Activated T-cell treated with anti-CD3 and anti-CD28 coated beads for 4 hours (primary cell): ENCODE measurements at regions not wholly inside any gene's neighbourhood (a gene's known extent, or its start where the extent isn't known, plus 50 kb on each side); places are given as distances from the start of the nearest gene placed in this dataset.

ENCODE experiments used
- DNase-seq: peaks from one replicate; pipeline ENCODE4 v3.0.0-alpha.2; 2020

DNA sequence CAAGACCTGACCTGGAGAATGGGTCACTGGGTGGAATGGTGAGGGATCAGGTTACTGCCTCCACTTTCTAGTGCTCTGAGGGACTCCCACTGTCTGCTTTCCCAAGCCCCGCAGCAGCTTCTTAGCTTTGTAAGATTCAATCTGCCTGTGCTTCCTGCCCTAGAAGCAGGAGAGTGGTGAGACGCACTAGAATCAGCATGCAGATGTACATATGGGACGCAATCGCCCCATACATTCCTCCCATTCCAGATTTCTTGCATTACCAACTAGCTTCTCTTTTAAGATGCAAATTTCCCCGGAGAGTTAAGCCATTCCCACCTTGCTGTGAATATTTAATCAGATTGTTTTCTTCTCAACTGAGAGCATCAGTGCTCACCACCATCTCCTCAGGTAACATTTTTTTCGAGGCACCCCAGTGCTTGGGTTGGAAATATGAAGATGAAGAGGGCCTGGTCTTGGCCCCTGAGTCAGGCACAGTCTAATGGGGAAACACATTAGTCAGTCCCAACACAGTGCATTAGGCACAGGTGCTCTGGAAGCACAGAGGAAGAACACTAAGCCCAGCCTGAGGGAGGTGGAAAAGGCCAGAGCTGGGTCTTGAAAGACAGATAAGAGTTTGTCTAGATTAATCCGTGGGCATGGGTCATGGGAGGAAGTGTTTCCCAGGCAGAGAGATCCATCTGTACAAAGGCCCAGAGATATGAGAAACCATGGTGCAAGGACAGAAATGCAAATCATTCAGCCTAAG, 66.7 kb upstream of the PRPS1 start:
- no peak for DNase-seq

DNA sequence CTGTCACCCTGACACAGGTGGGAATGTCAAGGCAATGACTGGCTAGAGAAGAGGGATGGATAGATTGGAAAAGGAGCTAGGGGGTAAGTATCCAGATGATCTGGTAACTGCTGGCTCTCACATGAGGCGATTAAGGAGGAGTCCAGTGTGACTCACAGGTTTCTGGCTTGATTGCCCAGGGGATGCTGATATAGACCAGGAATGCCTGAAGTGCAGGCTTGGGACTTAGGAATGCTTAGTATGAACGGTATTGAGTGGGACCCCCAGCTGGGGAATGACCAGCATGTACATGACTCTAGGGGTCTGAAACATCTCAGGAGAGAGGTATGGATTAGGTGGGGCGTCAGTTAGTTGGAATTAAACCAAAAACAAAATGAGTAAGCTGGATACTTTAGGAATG, 65.8 kb upstream of the PRPS1 start:
- DNase-seq, result no peak

DNA sequence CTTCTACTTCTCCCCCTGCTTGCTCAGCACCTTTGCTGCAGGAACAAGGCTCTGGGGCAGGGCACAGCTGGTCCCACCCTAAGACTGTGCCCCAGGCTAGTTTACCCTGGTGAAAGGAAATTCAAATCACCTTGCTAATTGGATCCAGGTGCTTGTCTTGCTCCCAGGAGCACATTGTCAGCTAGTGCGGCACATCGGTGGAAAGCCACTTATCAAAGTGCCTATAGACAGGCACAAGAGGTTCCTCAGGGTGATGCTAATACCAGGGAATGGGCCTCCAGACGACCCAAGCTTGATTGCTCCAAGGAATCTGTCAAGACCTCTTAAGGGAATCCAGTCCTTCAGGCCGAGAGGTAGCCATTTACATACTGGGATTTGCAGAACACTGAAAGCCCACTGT, 64.5 kb upstream of the PRPS1 start:
- no peak for DNase-seq

DNA sequence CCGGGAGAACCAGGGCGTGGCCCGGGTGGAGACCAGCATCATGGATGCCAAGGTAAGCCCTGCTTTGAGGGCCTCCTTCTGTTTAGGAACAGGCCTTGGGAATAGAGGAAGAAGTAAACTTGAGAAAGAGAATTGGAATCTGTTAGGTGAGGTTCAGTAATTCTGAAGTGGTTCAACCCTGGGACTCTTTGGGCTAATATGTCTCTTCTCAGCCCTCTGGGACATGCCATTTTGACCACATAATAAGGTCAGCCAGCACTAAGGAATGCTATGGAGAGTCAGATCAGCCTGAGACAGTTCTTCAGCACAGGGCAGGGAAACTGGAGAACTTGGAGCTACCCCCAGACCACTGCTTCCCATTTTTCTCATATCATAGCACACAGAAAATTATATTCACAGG, 63.3 kb upstream of the PRPS1 start:
- no peak for DNase-seq

DNA sequence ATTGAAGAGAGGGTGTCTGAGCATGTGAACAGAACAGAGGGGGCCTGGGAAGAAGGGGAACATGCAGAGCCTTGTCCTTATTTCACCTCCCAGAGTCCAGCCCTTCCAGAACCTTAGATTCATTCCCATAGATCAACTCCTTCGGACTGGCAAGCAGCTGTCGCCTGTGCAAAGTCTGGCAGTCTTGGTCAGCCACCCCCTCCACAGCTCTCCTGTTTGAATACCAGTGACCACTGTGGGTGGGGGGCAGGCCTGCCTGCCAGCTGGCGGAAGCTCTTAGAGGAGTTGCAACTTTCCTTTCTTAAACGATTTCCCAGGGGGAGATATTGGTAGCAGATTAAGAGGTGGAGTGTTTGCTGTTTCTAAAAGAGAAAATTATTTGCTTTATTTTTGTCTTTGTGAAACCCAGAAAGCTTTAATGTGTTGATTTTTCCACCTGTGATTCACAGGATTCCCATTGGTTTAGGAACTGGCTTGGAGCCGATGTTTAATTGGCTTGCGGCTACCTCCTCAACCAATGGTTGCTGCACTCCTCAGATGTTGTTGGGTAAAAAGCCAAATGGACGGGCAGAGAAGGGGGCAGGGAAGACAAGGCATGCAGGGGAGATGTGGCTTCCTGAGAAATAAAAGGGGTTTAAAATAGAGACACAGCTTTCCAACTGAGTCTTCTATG, 62.2 kb upstream of the PRPS1 start:
- DNase-seq, result no peak

DNA sequence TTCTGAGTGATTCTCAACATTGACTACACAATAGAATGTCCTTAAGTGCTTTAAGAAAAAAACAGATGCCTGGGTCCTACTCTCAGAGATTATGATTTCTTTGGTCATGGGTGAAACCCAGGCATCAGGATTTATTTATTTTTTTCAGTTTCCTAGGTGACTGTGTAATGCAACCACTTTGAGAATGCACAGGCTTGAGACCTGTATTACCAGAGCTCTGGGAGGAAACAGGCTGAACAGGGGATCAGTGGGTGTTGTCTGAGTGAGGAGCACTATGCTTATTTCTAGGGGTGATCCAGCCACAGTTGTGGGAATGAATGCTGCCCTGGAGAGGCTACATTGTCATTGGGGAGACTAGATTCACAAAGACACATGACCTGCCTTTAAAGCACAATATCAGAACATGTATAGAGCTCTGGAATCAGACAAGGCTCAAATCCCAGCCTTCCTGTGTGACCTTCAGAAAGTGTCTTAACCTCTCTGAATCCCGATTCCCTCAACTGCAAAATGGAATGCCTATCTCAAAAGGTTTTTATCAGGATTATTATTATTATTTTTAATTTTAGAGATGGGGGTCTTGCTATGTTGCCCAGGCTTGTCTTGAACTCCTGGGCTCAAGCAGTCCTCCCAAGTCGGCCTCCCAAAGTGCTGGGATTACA, 61.6 kb upstream of the PRPS1 start:
- DNase-seq, result no peak

DNA sequence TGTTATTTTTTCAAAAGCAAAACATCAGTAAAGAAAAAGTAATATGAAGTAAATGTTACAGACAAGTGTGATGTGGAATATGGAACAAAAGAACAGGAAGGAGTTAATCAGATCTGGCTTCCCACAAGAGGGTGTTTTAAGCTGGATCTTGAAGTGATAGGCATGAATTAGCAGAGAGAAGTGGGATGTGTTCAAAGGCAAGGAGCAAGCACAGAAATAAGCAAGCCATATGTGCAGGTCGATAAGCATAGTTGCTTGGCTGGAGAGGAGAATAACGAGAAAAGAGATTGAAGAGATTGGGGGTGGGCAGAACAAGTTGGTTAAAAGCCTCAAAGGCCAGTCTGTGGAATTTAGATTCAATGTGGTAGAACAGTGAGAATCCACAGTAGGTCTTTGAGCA, 60.9 kb upstream of the PRPS1 start:
- no peak for DNase-seq

DNA sequence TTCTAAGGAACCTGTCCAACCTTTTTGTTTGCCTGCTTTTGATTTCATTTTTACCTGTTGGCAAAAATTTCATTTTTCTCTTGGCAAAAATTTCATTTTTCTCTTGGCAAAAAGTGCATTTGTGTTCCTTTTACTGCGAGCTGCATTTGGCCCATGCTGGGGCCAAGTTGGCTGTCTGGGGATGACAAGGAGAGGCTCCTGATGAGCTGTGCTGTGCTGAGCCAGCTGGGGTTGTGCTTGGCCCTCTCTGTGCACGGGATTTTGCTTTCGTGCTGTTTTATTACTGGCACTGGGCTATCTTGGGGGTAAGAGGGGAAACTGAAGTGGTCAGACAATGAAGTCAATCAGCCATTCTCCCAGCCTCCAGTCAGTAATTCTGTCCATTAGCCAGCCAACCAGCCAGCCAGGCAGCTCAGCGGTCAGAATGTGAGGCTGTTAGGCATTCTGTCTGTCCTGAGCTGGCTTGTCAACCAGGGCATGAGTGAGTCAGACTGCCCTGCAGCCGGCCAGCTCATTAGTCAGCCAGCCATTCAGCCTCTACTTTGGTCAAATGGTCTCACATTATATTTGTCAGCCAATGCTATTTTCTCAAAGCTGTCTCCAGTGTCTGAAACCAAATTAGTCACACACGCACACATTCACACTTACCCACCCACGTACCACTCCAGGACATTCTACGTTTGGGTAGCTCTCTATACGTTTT, 56.9 kb upstream of the PRPS1 start:
- DNase-seq, result no peak

DNA sequence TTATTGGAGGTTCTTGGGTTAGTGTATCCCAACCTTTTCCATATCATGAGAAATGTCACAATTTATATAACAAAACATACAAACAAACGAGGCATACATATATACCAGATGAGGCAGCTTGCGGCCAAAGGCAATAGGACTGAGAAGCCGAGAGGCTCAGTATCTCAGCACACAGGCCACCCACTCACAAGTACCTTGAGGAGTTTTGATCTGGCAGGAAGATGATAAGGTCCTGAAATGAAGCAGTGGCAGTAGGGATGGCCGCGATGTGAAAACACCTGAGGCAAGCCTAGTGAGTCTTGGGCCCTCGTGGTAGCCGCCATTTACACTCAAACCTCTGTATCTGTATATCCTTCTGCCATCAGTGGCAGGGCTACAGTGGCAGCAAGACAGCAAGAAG, 55.3 kb upstream of the PRPS1 start:
- no peak for DNase-seq

DNA sequence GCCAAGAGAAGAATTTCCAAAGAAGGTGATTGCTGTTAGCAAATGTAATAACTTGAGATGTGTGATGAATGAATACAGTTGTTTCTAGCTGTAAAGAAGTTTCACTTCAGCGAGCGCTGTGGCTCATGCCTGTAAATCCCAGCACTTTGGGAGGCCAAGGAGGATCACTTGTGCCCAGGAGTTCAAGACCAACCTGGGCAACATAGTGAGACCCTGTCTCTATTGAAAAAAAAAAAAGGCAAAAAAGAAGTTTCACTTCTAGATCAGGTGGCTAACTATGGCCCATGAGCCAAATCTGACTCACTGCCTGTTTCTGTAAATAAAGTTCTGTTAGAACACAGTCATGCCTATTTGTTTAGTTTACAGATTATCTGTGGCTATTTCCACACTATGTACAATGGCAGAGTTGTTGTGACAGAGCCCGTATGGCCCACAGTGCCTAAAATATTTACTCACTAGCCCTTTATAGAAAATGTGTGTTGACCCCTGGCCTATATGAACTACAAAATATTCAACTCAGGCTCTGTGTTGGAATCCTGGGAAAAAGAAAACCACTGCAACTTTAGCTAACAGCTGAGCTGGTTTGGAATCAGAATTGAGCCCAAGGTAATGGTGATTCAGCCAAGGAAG, 54.1 kb upstream of the PRPS1 start:
- DNase-seq, result no peak

DNA sequence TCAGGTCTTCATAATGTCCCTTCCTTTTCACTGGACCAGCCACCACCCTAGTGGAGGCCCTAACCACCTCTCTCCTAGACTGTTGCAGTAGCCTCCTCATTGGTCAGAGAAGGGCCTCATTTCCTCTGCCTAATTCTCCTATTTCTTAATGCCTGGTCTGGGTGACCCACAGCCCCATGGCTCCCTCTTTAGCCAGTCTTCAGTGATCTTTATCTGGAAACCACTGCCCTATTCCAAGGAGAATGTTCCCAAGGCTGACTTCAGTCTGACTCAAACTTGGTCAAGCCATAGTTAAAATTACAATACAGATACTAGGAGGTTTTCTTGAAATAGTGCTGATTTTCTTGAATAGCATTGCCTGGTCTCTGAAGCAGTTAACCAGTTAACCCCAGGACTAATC, 53.6 kb upstream of the PRPS1 start:
- no peak for DNase-seq

DNA sequence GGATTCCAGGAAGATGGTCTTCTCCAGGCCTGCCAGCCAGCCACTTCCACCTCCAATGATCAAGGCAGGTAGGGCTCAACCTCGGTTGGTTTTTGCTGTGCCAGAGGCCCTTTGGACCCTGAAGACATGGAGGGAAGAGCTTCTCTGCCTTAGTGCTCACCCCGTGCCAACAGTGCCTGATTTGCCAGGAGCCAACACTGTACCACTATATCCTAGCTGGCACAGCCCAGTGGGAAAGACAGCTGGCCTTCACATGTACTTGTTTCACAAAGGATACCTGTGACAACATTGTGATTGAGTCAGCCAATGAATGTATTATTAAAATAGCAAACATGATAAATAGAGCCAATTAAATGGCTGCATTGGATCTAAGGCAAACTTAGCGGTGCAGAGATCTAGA, 51.9 kb upstream of the PRPS1 start:
- no peak for DNase-seq

DNA sequence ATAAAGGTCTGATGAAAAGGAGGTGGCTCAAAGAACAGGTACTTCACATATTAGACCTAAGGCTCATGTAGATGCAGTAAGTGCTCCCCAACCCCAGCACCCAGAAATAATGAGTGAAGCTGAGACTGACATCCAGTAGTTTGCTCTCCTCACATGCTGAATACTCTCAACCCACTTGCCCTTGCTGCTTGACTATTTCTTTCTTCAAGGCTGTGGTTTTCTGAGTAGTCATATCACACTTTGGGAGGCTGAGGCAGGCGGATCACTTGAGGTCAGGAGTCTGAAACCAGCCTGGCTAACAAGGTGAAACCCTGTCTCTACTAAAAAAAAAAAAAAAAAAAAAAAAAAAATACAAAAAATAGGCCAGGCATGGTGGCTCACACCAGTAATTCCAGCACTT, 51.5 kb upstream of the PRPS1 start:
- no peak for DNase-seq

DNA sequence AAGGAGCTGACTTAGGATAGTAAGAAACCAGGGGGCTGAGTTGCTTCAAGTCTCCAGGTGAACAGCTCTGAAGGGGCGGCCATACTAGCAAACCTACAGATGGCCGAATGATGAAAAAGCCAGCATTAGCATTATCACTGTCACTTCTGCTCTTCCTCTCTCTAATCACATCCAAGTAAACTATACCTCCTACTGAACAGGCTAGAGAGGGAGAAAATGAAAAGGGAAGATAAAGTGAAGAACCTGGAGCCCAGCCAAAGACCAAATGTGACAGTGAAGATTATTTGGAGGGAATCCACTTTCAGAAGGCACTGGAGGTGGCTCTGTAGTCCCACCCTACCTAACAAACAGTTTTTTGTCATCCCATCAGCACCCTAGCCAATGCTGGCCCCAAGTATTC, 50.4 kb upstream of the PRPS1 start:
- no peak for DNase-seq
